ENCODE measurements at regions not wholly inside any gene's neighbourhood (a gene's known extent, or its start where the extent isn't known, plus 50 kb on each side); places are given as distances from the start of the nearest gene placed in this dataset.
"Not testable (repeated sequence)": the region's sequence is repeated elsewhere in the genome, so short reads cannot be mapped to it uniquely, and the experiment has no call there.

DNA sequence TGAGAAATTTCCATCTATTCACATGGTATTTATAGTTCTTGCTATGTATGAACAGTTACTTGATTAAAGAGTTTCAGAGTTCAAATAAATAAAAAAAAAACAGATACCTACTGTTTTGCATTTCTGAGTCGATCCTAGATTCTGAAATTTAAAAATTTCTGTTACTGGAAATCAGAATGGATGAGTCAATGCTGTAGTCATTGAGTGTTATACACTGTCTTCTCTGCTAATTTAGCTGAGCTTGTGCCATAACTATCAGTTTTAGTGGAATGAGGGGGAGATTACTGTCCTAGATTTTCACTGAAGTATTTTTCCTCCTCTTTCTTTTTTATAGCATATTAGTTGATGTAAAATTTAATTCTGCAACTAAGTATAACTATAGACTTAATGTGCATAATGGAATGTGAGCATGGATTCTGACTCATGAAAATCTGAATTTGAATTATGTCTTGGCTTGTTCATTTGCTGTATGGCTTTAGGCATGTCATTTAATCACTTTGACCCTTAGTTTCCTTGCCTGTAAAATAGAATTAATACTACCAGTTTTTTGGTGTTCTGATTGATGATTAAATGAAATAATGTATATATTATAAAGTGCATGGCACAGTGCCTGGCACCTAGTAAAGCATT is 581.5 kb upstream of the CHD1 start:
- TF ChIP-seq, protein P1, sequence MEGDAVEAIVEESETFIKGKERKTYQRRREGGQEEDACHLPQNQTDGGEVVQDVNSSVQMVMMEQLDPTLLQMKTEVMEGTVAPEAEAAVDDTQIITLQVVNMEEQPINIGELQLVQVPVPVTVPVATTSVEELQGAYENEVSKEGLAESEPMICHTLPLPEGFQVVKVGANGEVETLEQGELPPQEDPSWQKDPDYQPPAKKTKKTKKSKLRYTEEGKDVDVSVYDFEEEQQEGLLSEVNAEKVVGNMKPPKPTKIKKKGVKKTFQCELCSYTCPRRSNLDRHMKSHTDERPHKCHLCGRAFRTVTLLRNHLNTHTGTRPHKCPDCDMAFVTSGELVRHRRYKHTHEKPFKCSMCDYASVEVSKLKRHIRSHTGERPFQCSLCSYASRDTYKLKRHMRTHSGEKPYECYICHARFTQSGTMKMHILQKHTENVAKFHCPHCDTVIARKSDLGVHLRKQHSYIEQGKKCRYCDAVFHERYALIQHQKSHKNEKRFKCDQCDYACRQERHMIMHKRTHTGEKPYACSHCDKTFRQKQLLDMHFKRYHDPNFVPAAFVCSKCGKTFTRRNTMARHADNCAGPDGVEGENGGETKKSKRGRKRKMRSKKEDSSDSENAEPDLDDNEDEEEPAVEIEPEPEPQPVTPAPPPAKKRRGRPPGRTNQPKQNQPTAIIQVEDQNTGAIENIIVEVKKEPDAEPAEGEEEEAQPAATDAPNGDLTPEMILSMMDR (IDR thresholded peaks at IDR 0.05): not testable (repeated sequence)
- not testable (repeated sequence) for TF ChIP-seq POLR2A (IDR thresholded peaks at IDR 0.05)
